ENCODE measurements at regions not wholly inside any gene's neighbourhood (a gene's known extent, or its start where the extent isn't known, plus 50 kb on each side); places are given as distances from the start of the nearest gene placed in this dataset.
A peak's percentile ranks its signal among the peaks of the same experiment; 100 is the strongest.

DNA sequence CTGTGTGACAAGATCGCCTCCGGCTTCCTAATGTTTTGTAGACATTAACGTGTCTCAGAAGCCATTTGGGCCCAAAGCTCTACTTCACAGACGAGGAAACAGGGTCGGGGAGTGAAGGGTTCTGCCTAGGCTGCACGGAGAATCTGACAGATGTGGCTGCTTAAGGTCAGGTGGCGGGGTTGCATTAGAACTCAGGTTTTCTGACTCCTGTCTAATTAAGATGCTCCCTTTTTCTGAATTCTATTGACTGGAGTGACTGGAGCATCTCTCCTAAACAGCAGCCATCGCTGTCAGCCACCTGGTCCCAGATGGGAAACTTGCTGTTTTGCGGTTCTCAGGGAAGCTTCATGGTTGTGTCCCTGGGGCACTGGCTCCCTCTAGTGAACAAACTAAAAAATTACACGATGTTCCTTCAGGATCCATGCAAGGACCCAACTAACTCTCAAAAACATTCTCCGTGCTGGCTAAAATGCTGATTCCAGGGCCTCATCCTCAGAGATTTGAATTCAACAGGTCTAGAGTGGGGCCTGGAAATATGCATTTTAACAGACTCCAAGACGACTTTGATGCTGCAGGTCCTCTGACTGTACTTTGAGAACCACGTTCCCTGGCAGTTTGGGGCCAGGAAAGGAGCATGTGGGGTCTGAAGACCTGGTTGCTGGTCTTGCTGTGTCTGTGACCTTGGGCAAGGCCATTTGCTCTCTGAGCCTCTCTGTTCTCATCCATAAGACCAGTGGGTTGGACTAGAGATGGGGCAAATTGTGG is 117.4 kb downstream of the IRF8 start:
- TF ChIP-seq, protein P1, sequence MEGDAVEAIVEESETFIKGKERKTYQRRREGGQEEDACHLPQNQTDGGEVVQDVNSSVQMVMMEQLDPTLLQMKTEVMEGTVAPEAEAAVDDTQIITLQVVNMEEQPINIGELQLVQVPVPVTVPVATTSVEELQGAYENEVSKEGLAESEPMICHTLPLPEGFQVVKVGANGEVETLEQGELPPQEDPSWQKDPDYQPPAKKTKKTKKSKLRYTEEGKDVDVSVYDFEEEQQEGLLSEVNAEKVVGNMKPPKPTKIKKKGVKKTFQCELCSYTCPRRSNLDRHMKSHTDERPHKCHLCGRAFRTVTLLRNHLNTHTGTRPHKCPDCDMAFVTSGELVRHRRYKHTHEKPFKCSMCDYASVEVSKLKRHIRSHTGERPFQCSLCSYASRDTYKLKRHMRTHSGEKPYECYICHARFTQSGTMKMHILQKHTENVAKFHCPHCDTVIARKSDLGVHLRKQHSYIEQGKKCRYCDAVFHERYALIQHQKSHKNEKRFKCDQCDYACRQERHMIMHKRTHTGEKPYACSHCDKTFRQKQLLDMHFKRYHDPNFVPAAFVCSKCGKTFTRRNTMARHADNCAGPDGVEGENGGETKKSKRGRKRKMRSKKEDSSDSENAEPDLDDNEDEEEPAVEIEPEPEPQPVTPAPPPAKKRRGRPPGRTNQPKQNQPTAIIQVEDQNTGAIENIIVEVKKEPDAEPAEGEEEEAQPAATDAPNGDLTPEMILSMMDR (optimal IDR thresholded peaks at IDR 0.05 in 1 of 3, IDR thresholded peaks at IDR 0.05 in 1 of 3, conservative IDR thresholded peaks at IDR 0.05 in 1 of 3; ENCODE audit: extremely low read depth in 1 of 3, insufficient read depth in 2 of 3, low read length in 3 of 3) = peak; percentile 63 to 77 (median 71)
- TF ChIP-seq EZH2 (IDR thresholded peaks at IDR 0.05; ENCODE audit: low read length) = no peak

Measured in keratinocyte (primary cell).